HG03520 (cell line): ENCODE measurements at regions not wholly inside any gene's neighbourhood (a gene's known extent, or its start where the extent isn't known, plus 50 kb on each side); places are given as distances from the start of the nearest gene placed in this dataset.
"Not testable (repeated sequence)": the region's sequence is repeated elsewhere in the genome, so short reads cannot be mapped to it uniquely, and the experiment has no call there.

Experiments
- ATAC-seq: cut with Tn5 transposase; IDR thresholded peaks from one replicate; pipeline ENCODE4 v1.9.1; 2021; ENCODE audit warnings: mild to moderate bottlenecking, moderate library complexity; ENCODE audit not compliant: unreplicated experiment

GRCh38 chr5:100249211-100249883 is 285.8 kb upstream of the FAM174A start:
- no peak for ATAC-seq

DNA sequence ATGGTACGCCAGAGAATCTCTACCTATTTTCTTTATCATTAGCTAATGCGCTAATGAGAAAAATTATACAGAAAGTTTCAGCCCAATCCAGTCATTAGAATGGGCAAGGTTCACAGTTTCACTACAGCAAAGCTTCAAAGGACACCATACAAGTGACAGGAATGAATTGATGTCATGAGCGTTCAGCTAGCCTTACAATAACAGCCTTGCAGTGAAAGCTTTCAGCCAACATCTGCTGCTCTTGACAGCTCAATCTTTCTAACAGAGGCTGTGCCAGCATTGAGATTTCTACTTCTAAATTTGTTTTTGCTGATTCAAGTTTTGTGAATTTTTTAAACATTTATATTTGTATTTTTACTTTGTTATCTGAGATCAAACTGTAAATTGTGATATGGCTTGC is 302.4 kb upstream of the FAM174A start:
- no peak for ATAC-seq

- no peak for ATAC-seq
Observed at GRCh38 chr5:100188778-100189177, 346.4 kb upstream of the FAM174A start.

GRCh38 chr5:100188339-100188738 is 346.8 kb upstream of the FAM174A start:
- no peak for ATAC-seq

DNA sequence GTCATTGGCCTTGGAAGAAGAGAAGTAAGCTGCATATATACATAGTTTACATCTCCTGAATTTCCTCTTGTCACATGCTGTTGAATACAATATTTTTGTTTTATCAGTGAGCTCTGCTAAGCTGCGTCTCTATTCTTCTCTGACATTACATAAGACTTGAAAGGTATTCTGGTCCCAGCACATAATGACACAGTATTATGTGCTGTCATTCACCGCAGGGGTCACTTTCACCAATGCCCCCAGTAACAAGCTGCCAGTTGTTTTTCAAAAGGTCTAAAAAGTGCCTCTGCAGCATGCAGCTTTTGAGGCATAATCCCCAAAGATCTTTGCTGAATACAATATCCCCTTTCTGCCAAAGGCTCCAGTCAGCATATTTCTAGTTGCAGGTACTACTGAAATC is 349.0 kb upstream of the FAM174A start:
- ATAC-seq, result no peak

GRCh38 chr5:100182402-100182801 is 352.8 kb upstream of the FAM174A start:
- ATAC-seq, result no peak

DNA sequence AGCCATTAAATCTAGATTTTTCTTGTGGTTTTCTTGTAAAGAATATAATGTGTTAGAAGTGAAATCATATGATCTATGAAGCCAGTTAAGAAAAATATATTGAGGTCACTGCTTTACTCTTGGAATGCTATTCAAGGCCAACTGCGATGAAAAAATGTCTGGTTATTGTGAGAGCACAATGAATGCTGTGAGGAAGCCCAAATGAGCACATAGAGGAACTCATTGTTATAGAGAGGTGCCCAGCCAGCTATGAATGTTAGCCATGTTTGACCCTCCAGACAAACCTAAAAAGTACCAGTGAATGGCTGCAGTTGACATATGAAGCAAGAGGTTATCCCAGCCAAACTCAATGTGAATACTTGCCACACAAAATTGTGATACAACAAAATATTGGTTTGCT is 359.8 kb upstream of the FAM174A start:
- no peak for ATAC-seq

GRCh38 chr5:100165309-100165708 is 369.9 kb upstream of the FAM174A start:
- peak; percentile 100 for ATAC-seq

- ATAC-seq, result no peak
Observed at GRCh38 chr5:100161868-100162267, 373.3 kb upstream of the FAM174A start.

- no peak for ATAC-seq
Observed at GRCh38 chr5:100157066-100157465, 378.1 kb upstream of the FAM174A start.

DNA sequence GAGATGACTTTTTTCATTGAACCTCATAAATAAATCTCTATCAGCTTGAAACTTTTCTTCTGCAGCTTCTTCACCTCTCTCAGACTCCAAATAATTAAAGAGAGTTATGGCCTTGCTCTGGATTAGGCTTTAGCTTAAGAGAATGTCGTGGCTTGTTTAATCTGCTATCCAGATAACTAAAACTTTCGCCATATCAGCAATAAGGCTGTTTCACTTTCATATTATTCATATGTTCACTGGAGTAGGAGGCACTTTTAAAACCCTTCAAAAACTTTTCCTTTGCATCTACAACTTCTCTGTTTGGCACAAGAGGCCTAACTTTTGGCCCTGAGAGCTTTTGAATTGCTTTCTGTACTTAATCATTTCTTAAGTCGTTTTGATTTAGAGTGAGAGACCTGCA is 386.9 kb upstream of the FAM174A start:
- no peak for ATAC-seq

DNA sequence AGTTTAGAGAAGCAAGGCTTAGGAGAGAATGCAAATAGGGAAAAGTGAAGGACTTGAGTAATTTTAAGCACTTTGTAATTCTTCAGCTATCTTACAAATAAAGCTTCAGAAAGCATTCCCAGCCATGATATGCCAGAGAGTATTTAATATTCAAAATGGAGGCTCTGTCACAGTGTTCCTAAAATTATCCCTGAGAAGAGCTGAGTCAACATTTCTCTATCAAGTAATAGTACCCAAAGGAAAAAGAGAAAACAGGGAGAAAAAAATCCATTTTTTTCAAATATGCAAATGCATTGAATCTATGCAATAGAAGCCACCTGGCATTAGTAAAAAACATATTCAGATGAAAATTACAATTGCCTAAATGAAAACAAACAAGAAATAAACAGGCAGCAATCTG is 392.6 kb upstream of the FAM174A start:
- ATAC-seq, result no peak

DNA sequence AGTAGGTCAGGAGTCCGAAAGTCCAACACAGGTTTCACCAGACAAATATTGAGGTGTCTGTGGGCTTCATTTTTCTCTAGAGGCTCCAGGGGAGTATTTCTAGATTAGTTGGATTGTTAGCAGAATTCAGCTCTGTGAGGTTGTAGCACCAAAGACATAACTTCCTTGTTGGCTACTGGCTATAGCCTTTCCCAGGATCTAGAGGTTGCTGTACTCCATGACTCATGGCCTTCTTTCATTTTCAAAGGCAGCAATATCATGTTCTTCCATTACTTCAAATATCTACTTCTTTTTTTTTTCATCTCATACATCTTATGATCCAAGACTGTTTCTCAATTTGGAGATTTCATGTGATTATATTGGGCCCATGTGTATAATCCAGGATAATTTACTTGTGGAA is 404.0 kb upstream of the FAM174A start:
- no peak for ATAC-seq

DNA sequence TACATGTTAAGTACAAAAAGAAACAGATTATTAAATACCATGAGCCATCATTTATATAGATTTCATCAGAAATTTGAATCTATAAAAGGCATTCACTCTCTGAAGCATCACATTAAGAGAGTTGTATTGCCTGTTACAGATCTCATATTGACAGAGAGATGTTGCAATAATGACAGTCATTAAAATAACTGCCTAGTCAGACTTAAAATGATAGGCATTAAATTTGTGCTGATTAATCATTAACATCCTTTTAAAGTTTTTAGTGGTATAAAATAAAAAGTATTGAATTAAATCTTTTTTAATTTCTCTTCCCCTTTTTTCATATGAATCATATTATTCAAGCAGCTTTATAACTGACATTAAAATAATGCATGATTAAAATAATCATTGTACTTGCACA is 404.9 kb upstream of the FAM174A start:
- ATAC-seq, result no peak

DNA sequence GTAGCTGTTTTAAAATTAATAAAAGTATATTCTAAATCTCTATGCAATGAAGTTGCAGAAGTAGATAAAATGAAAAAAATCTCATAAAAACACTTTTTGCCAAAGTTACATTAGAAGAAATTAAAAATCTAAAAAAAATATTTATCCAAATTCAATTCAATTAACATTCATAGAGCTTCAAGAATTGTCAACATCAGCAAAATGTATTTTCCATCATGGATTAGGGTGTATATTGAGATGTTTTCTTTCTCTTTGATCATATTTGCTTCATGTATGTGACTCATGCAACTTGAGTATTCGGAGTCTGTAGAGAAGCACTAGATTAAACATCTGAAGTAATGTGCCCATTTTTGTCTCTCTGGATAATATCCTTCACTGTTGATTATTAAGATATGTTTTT is 415.3 kb upstream of the FAM174A start:
- no peak for ATAC-seq

DNA sequence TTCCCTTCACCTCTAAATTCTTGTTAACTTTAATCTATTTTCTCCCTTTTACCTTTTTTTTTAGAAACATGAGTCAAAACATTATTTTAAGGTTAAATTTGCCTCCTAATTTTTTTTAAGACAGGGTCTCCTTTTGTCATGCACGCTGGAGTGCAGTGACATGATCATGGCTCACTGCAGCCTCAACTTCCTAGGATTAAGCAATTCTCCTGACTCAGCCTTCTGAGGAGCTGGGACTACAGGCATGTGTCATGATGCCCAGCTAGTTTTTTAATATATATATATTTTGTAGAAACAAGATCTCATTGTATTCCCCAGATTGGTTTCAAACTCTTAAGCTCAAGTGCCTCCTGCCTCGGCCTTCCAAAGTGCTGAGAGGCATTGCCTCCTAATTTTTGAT is 424.7 kb upstream of the FAM174A start:
- no peak for ATAC-seq

DNA sequence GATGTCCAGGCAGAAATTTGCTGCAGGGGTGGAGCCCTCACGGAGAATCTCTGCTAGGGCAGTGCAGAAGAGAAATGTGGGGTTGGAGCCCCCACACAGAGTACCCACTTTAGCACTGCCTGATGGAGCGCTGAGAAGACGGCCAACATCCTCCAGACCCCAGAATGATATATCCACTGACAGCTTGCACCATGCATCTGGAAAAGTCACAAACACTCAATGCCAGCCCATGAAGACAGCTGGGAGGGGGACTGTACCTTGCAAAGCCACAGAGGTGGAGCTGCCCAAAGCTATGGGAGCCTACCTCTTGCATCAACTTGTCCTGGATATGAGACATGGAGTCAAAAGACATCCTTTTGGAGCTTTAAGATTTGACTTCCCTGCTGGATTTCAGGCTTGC is 426.3 kb upstream of the FAM174A start:
- no peak for ATAC-seq

- not testable (repeated sequence) for ATAC-seq
Observed at GRCh38 chr5:100103592-100104119, 431.5 kb upstream of the FAM174A start.

DNA sequence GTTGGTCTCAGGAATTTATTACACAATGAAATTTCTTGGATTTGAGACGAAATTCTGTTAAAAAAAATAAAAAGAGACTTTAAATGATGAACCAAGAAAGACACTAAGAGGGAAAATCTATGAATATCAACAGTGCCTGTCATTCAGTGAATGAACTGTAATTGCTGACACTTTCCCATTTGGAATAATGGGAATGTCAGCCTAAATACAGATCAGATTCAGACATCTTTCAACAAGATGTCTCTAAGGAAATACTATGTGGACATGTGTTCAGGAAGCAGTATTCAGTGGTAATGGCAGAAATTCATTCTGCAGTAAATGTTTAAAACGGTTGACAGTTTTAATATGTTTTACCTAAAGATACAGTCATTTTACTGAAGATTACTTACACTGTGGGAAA is 433.7 kb upstream of the FAM174A start:
- ATAC-seq, result not testable (repeated sequence)

DNA sequence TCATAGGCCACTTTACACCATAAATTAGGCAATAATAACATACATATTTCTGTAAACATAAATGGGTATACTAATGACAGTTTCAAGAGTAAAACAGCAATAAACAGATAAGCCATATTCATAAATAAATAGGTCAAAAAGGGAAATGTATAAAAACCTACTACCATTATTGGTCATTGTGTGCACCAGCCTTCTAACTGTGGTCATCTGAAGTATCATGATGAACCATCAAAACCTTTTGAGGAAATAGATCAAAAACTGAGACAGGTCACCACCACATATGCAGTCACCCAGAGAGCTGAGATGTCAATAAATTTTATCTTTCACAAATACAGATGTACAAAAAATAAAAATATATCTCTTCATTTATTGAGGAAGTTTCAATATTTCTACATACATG is 438.8 kb upstream of the FAM174A start:
- ATAC-seq, result not testable (repeated sequence)

- not testable (repeated sequence) for ATAC-seq
Observed at GRCh38 chr5:100080703-100081102, 454.5 kb upstream of the FAM174A start.

DNA sequence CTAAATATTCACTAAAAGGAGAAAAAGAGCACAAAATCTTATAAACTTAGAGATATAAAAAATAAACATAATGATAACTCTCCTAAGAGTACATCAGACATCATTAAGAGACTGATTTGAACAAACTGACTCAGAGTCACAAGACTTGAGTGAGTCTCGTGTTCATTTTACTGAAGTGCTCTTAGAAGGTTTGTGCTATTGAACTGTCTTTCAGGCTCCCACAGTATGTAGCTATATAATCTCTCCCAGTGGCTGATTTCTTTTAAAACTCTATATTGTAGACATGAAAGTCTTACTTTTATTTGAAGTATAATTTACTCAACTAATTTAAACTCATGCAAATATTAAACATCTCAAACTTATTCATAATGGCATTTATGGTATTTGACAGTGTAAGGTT is 456.0 kb upstream of the FAM174A start:
- ATAC-seq, result not testable (repeated sequence)

- ATAC-seq, result not testable (repeated sequence)
Observed at GRCh38 chr5:100066020-100066419, 469.2 kb upstream of the FAM174A start.
